Effector memory CD4-positive, alpha-beta T cell (primary cell): ENCODE measurements at regions not wholly inside any gene's neighbourhood (a gene's known extent, or its start where the extent isn't known, plus 50 kb on each side); places are given as distances from the start of the nearest gene placed in this dataset.

Experiments
- DNase-seq, 3 donors: peaks; one replicate each; pipeline ENCODE4 v3.0.0-alpha.2; 2020
- H3K27ac ChIP-seq: 2 replicates; pipeline ENCODE4 v1.7.0; 2013; ENCODE audit warnings: mild to moderate bottlenecking, low read length, moderate library complexity; ENCODE audit not compliant: insufficient read depth, poor library complexity, severe bottlenecking
- H3K27me3 ChIP-seq: replicated peaks from 2 replicates; pipeline ENCODE4 v1.7.0; 2013; ENCODE audit warnings: mild to moderate bottlenecking, low read length; ENCODE audit not compliant: insufficient read depth, control insufficient read depth, poor library complexity, severe bottlenecking
- H3K36me3 ChIP-seq: 2 replicates; pipeline ENCODE4 v1.7.0; 2013; ENCODE audit warnings: mild to moderate bottlenecking, low read length, moderate library complexity; ENCODE audit not compliant: control insufficient read depth, insufficient read depth
- H3K4me1 ChIP-seq: 2 replicates; pipeline ENCODE4 v1.7.0; 2013; ENCODE audit warnings: low read length, mild to moderate bottlenecking; ENCODE audit not compliant: control insufficient read depth, insufficient read depth, poor library complexity, severe bottlenecking
- H3K4me3 ChIP-seq: 2 replicates; pipeline ENCODE4 v1.7.0; 2013; ENCODE audit warnings: low read length, low read depth, mild to moderate bottlenecking; ENCODE audit not compliant: insufficient read depth, poor library complexity, severe bottlenecking
- H3K9me3 ChIP-seq: 2 replicates; pipeline ENCODE4 v1.7.0; 2013; ENCODE audit warnings: mild to moderate bottlenecking, low read length, moderate library complexity; ENCODE audit not compliant: control insufficient read depth

DNA sequence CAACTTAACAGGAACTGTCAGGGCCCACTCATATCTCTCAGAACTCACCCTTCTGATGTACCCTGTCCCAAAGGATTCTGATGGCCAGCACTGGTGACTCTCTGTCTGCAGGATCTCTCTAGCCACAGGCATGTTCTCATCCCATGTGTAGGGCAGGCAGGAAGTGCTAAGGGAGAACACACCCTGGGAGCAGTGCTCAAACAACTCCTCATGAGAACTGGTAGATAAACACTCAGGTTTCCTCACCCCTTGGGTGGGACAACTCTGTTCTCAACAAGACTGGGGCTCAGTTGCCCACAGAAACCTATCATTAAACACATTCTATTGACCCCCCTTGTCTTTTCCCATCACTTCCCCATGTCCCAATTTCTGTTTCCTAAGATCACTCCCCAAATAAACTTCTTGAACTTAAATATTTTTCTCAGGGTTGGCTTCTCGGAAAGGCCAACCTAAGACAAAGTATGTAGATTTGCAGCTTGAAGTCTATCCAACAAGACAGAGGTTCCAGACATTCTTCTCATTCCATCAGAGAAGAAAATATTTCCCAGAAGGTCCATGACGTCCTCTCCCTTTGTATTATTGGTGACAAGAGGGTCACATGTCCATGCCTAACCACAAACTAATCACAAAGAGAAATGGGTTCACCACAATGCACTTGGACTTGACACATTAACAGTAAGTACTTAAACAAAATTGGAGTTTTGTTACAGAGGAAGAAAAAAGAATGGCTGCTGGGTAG, 276.6 kb upstream of the GADL1 start:
- DNase-seq = no peak
- H3K36me3 ChIP-seq = no peaks in the 10 kb centered on the region
- no peaks in the 10 kb centered on the region for H3K4me1 ChIP-seq
- H3K4me3 ChIP-seq = no peak overlapping the region
- no peaks in the 10 kb centered on the region for H3K9me3 ChIP-seq
- no peak overlapping the region for H3K27ac ChIP-seq
- no peaks in the 10 kb centered on the region for H3K27me3 ChIP-seq

DNA sequence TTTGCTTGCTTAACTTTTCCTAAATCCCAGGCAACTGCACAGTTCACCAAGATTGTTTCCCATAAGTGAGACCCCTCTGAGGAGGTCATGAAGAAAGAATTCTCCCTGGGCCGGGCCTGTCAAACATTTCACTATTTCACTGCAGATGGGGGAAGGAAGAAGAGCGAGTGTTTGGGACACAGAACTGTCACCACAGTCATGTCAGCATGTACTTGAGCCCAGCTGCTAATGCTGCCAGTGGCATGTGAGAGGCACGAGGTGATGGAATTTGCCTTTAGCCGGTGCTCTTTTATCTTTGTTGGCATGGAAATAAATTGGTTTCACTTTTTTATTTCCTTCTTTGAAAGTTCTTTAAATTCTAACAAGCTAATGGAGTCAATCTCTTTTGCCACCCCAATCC, 277.9 kb upstream of the GADL1 start:
- Histone ChIP-seq H3K36me3 (no peaks in the 10 kb centered on the region), H3K4me3 (no peak overlapping the region), H3K27me3 (no peaks in the 10 kb centered on the region), H3K27ac (no peak overlapping the region), H3K9me3 (no peaks in the 10 kb centered on the region), H3K4me1 (no peaks in the 10 kb centered on the region)
- DNase-seq = no peak

DNA sequence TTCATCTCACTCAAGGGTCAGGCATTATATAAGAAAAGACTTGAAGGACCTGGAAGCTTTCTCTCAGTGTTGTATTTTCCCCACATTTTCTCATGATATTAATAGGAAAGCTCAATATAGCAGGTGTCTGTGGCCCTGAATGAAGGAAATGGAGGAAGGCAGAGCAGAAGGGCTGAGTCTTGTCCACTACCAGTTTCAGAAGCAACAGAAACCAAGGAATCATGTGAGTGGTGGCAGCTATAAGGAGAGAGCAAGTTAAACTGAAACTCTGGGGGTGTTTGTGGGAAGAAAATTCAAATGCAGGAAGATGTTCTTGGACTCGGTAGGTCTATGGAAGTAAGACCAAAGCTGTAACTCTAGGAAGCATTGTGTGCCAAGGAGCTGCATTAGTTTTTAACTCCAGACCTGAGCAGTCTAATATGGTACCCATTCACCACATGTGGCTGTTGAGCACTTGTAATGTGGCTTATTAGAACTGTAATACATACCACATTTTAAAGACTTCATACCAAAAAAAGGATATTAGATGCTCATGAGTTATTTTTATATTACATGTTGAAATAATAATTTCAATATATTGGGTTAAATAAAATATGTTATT, 278.8 kb upstream of the GADL1 start:
- H3K9me3 ChIP-seq = no peaks in the 10 kb centered on the region
- H3K27me3 ChIP-seq = no peaks in the 10 kb centered on the region
- H3K27ac ChIP-seq = no peak overlapping the region
- no peak overlapping the region for H3K4me3 ChIP-seq
- H3K36me3 ChIP-seq = no peaks in the 10 kb centered on the region
- DNase-seq = no peak
- no peaks in the 10 kb centered on the region for H3K4me1 ChIP-seq

DNA sequence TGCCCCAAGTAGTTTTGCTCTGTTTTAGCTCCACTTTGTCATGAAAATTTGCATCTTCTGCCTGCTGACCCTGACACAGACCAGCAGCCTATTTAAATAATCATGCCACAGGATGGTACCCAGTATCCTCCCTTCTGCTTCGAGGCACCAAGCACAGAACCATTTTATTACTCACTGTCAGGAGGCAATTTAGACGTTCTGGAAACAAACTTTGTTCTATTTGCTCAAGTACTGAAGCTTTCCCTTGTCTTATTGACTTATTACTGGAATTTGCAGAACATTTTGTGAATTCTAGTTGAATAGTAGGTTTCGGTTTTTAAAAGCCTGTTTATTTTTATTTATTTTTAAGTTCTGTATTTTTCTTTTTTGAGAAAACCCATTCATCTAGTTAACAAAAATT, 279.6 kb upstream of the GADL1 start:
- H3K27me3 ChIP-seq = no peaks in the 10 kb centered on the region
- H3K27ac ChIP-seq = no peak overlapping the region
- H3K36me3 ChIP-seq = no peaks in the 10 kb centered on the region
- H3K9me3 ChIP-seq = no peaks in the 10 kb centered on the region
- no peak overlapping the region for H3K4me3 ChIP-seq
- H3K4me1 ChIP-seq = no peaks in the 10 kb centered on the region
- DNase-seq = no peak

DNA sequence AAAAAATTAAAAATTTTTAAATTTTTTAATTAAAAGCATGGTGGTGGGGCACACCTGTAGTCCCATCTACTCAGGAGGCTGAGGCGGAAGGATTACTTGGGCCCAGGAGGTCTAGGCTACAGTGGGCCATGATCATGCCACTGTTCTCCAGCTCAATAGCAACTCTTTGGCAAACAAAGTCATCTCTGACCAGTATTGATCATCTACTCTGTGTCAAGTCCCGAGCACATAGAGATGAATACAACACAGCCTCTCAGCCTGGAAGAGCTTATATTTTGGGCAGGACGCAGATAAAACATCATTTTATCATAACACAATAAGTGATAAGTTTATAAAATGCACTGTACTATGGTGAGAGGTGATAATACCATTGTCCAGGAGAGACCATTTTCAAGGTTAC, 281.6 kb upstream of the GADL1 start:
- H3K27ac ChIP-seq = no peak overlapping the region
- H3K4me1 ChIP-seq = no peaks in the 10 kb centered on the region
- DNase-seq = no peak
- no peaks in the 10 kb centered on the region for H3K36me3 ChIP-seq
- no peaks in the 10 kb centered on the region for H3K27me3 ChIP-seq
- H3K9me3 ChIP-seq = no peaks in the 10 kb centered on the region
- no peak overlapping the region for H3K4me3 ChIP-seq

DNA sequence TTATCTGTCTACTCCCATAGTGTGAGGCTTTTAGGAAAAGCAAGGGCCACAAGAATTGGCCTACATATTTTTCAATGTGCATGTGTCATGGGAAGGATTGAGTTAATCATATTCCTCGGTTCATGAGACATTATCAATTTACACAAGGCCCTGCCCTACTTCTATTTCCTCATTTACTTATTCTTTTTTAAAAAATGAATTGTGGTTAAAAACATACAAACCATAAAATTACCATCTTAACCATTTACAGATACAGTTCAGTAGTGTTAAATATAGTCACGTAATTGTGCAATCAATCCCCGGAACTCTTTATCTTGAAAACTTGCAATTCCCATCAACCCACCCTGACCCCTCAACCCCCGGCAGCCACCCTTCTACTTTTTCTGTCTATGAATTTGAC, 284.0 kb upstream of the GADL1 start:
- Histone ChIP-seq H3K27ac (no peak overlapping the region), H3K36me3 (no peaks in the 10 kb centered on the region), H3K27me3 (no peaks in the 10 kb centered on the region), H3K9me3 (no peaks in the 10 kb centered on the region), H3K4me1 (no peaks in the 10 kb centered on the region), H3K4me3 (no peak overlapping the region)
- no peak for DNase-seq

DNA sequence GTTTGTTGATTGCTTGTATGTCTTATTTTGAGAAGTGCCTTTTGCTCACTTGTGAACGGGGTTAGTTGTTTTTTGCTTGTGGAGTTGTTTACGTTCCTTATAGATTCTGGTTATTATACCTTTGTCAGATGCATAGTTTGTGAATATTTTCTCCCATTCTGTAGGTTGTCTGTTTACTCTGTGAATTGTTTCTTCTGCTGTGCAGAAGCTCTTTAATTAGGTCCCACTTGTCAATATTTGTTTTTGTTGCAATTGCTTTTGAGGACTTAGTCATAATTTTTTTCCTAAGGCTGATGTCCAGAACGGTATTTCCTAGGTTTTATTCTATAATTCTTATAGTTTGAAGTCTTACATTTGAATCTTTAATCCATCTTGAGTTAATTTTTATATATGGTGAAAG, 285.3 kb upstream of the GADL1 start:
- H3K4me1 ChIP-seq = no peaks in the 10 kb centered on the region
- H3K27ac ChIP-seq = no peak overlapping the region
- no peaks in the 10 kb centered on the region for H3K36me3 ChIP-seq
- no peaks in the 10 kb centered on the region for H3K27me3 ChIP-seq
- H3K9me3 ChIP-seq = no peaks in the 10 kb centered on the region
- DNase-seq = no peak
- H3K4me3 ChIP-seq = no peak overlapping the region

DNA sequence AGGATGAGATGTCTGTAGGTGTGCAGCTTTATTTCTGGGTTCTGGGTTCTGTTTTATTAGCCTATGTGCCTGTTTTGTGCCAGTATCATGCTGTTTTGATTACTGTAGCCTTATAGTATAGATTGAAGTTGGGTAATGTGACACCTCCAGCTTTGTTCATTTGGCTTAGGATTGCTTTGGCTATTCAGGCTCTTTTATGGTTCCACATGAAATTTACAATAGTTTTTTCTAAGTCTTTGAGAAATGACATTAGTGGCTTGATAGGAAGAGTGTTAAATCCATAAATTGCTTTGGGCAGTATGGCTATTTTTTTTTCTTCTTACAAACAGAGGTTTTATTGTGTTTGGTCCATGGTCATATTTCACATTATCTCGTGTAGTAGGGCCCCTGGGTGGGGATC, 285.8 kb upstream of the GADL1 start:
- no peak overlapping the region for H3K27ac ChIP-seq
- no peaks in the 10 kb centered on the region for H3K36me3 ChIP-seq
- H3K4me3 ChIP-seq = no peak overlapping the region
- DNase-seq = no peak
- no peaks in the 10 kb centered on the region for H3K9me3 ChIP-seq
- no peaks in the 10 kb centered on the region for H3K27me3 ChIP-seq
- no peaks in the 10 kb centered on the region for H3K4me1 ChIP-seq

DNA sequence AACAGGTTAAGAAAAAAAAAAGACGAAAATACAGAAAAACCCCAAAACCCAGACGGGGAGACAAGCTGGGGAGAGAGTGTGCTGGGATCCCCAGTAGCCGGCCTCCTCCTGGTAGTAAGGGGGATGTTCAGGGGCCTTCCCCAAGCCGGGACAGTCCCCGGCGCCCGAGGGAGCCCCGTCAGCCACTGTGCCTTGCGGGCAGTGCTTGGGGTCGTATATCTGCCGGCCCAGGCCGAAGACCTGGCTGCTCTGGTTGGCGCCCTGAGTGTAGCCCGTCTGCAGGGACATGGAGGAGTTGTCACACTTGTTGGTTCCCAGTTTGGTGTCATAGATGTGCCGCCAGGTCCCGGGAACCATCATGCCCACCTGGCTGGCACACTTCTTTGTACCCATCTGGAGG, 287.2 kb upstream of the GADL1 start:
- H3K27ac ChIP-seq = no peak overlapping the region
- no peak overlapping the region for H3K4me3 ChIP-seq
- no peak for DNase-seq
- H3K4me1 ChIP-seq = no peaks in the 10 kb centered on the region
- H3K36me3 ChIP-seq = no peaks in the 10 kb centered on the region
- H3K27me3 ChIP-seq = no peaks in the 10 kb centered on the region
- no peaks in the 10 kb centered on the region for H3K9me3 ChIP-seq

DNA sequence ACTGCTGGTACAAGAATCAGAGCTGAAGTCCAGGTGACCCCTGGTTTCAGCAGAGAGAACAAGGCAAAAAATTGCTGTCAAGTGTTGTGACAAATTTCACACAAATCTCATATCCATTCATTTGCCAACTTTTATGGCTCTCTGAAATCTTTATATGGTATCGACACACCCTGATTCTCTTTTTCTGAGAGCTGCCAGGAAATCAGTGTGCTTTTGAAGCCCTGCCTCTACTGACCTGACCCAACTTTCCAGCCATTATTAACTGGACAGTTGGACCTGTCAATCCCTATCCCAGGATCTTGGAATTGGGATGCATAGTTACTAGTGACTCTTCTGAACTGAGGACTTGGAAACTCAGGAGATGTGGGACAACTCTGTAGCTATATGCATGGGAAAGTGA, 288.2 kb upstream of the GADL1 start:
- no peak overlapping the region for H3K4me3 ChIP-seq
- DNase-seq = no peak
- H3K36me3 ChIP-seq = no peaks in the 10 kb centered on the region
- no peaks in the 10 kb centered on the region for H3K27me3 ChIP-seq
- H3K4me1 ChIP-seq = no peaks in the 10 kb centered on the region
- H3K27ac ChIP-seq = no peak overlapping the region
- no peaks in the 10 kb centered on the region for H3K9me3 ChIP-seq
